Cardiac septum (tissue), 1 donor: ENCODE measurements at regions not wholly inside any gene's neighbourhood (a gene's known extent, or its start where the extent isn't known, plus 50 kb on each side); places are given as distances from the start of the nearest gene placed in this dataset.
"Not testable (repeated sequence)": the region's sequence is repeated elsewhere in the genome, so short reads cannot be mapped to it uniquely, and the experiment has no call there.

Experiments used
- DNase-seq: peaks from one replicate; pipeline ENCODE4 v3.0.0-alpha.2; 2020; ENCODE audit warnings: low spot score
- intact Hi-C: fragments of 100-400 bp; cut with DNase I; formaldehyde crosslinking; loops from one replicate; pipeline ENCODE4 v1.14.0; 2022
- donor health status: DM: no; HTN: no; CAD: no.

- no peak for DNase-seq
- intact Hi-C loops, result no loop called here
Observed at GRCh38 chr16:17915791-17916190, 420.7 kb downstream of the NPIPA8 start.

GRCh38 chr16:17914168-17914567 is 422.4 kb downstream of the NPIPA8 start:
- DNase-seq, result no peak
- intact Hi-C loops, result no loop called here

GRCh38 chr16:17911578-17911977 is 425.0 kb downstream of the NPIPA8 start:
- intact Hi-C loops, result not testable (repeated sequence)

GRCh38 chr16:17906626-17907025 is 429.9 kb downstream of the NPIPA8 start:
- intact Hi-C loops, DNase-seq: not testable (repeated sequence)

More at GRCh38 chr16:17911578-17911977, 425.0 kb downstream of the NPIPA8 start:
- not testable (repeated sequence) for DNase-seq

- no peak for DNase-seq
- intact Hi-C loops, result no loop called here
Observed at GRCh38 chr16:17901309-17901708, 430.5 kb upstream of the XYLT1 start.

GRCh38 chr16:17899141-17899540 is 428.4 kb upstream of the XYLT1 start:
- intact Hi-C loops, result no loop called here
- DNase-seq, result no peak

- no peak for DNase-seq
- intact Hi-C loops, result no loop called here
Observed at GRCh38 chr16:17887963-17888362, 417.2 kb upstream of the XYLT1 start.

GRCh38 chr16:17885659-17886207 is 415.0 kb upstream of the XYLT1 start:
- intact Hi-C loops, result no loop called here
- DNase-seq, result no peak

GRCh38 chr16:17877821-17878360 is 407.1 kb upstream of the XYLT1 start:
- no peak for DNase-seq
- intact Hi-C loops, result no loop called here

GRCh38 chr16:17866996-17867395 is 396.2 kb upstream of the XYLT1 start:
- intact Hi-C loops, result no loop called here
- DNase-seq, result no peak

GRCh38 chr16:17861981-17862479 is 391.3 kb upstream of the XYLT1 start:
- intact Hi-C loops, result no loop called here
- DNase-seq, result no peak

- DNase-seq, result no peak
- intact Hi-C loops, result no loop called here
Observed at GRCh38 chr16:17858061-17858460, 387.3 kb upstream of the XYLT1 start.

- intact Hi-C loops, result no loop called here
- no peak for DNase-seq
Observed at GRCh38 chr16:17853958-17854357, 383.2 kb upstream of the XYLT1 start.

- intact Hi-C loops, result no loop called here
- no peak for DNase-seq
Observed at GRCh38 chr16:17852977-17853702, 382.4 kb upstream of the XYLT1 start.

- DNase-seq, result no peak
- intact Hi-C loops, result no loop called here
Observed at GRCh38 chr16:17850581-17851250, 380.0 kb upstream of the XYLT1 start.

- intact Hi-C loops, result no loop called here
Observed at GRCh38 chr16:17847234-17847795, 376.6 kb upstream of the XYLT1 start.

GRCh38 chr16:17846030-17846429 is 375.3 kb upstream of the XYLT1 start:
- intact Hi-C loops, result no loop called here
- DNase-seq, result no peak

More at GRCh38 chr16:17847234-17847795, 376.6 kb upstream of the XYLT1 start:
- DNase-seq, result no peak

- no peak for DNase-seq
- intact Hi-C loops, result no loop called here
Observed at GRCh38 chr16:17845031-17845430, 374.3 kb upstream of the XYLT1 start.

- intact Hi-C loops, result no loop called here
- no peak for DNase-seq
Observed at GRCh38 chr16:17843905-17844304, 373.1 kb upstream of the XYLT1 start.

- no peak for DNase-seq
- intact Hi-C loops, result no loop called here
Observed at GRCh38 chr16:17839907-17840306, 369.1 kb upstream of the XYLT1 start.
